IMR-90 (cell line): ENCODE measurements at regions not wholly inside any gene's neighbourhood (a gene's known extent, or its start where the extent isn't known, plus 50 kb on each side); places are given as distances from the start of the nearest gene placed in this dataset.

Source experiments
- ATAC-seq: fragments of 200-7000 bp; cut with Tn5 transposase; 2 replicates; pipeline ENCODE4 v1.9.1; 2020; ENCODE audit warnings: low read depth, mild to moderate bottlenecking, moderate library complexity
- BruUV-seq: library from RNA; stranded (reverse); fragments of 400-500 nt; replicated peaks from 2 replicates; lab custom pipeline; 2021; lab: Mats Ljungman, UMichigan
- CTCF ChIA-PET: fragments of 300-600 bp; formaldehyde crosslinking; extraction: SDS; loops from one replicate; lab custom pipeline; 2021; ENCODE audit warnings: antibody characterized with exemption; lab: Yijun Ruan, JAX
- POLR2A ChIA-PET: fragments of 300-600 bp; sonication (Branson Sonifier 250); formaldehyde crosslinking; loops from one replicate; lab custom pipeline; 2022; ENCODE audit warnings: antibody characterized with exemption; ENCODE audit not compliant: unreplicated experiment; lab: Charles Lee
- DNase-seq: peaks from one replicate; pipeline ENCODE4 v3.0.0; 2013
- H2AFZ ChIP-seq: replicated peaks from 2 replicates; pipeline ENCODE3; 2013; ENCODE audit warnings: low read length, mild to moderate bottlenecking; ENCODE audit not compliant: poor library complexity
- H2AK5ac ChIP-seq: 2 replicates; pipeline ENCODE4 v1.6.1; 2013; ENCODE audit warnings: low read depth, low read length, inconsistent platforms
- H2AK9ac ChIP-seq: replicated peaks from 2 replicates; pipeline ENCODE3; 2013; ENCODE audit warnings: mild to moderate bottlenecking, low read depth, low read length, moderate library complexity; ENCODE audit not compliant: poor library complexity
- H2BK120ac ChIP-seq: 2 replicates; pipeline ENCODE4 v1.6.1; 2013; ENCODE audit warnings: low read depth, low read length, inconsistent platforms
- H2BK15ac ChIP-seq: 3 replicates; pipeline ENCODE4 v1.6.1; 2013; ENCODE audit warnings: low read depth, low read length, inconsistent platforms
- H2BK20ac ChIP-seq: 2 replicates; pipeline ENCODE4 v1.6.1; 2013; ENCODE audit warnings: low read depth, mild to moderate bottlenecking, inconsistent platforms, low read length, moderate library complexity
- H2BK5ac ChIP-seq: 2 replicates; pipeline ENCODE4 v1.6.1; 2013; ENCODE audit warnings: mild to moderate bottlenecking, low read depth, low read length, inconsistent platforms; ENCODE audit not compliant: poor library complexity, severe bottlenecking
- H3K14ac ChIP-seq: replicated peaks from 2 replicates; pipeline ENCODE4 v1.6.1; 2013; ENCODE audit warnings: low read depth, low read length, inconsistent platforms
- H3K18ac ChIP-seq: 2 replicates; pipeline ENCODE4 v1.6.1; 2013; ENCODE audit warnings: low read depth, low read length, control low read depth
- H3K23ac ChIP-seq: 2 replicates; pipeline ENCODE4 v1.6.1; 2013; ENCODE audit warnings: low read depth, low read length, inconsistent platforms
- H3K27ac ChIP-seq: 2 replicates; pipeline ENCODE4 v1.5.1; 2013; ENCODE audit warnings: mild to moderate bottlenecking, control low read depth, low read length; ENCODE audit not compliant: insufficient read depth
- H3K27me3 ChIP-seq: 2 replicates; pipeline ENCODE4 v1.6.1; 2013; ENCODE audit warnings: low read length; ENCODE audit not compliant: control insufficient read depth, insufficient read depth
- H3K36me3 ChIP-seq: 2 replicates; pipeline ENCODE4 v1.6.1; 2013; ENCODE audit warnings: low read length, mixed read lengths; ENCODE audit not compliant: control insufficient read depth, insufficient read depth
- H3K4ac ChIP-seq: 2 replicates; pipeline ENCODE4 v1.6.1; 2013; ENCODE audit warnings: low read depth, low read length, inconsistent platforms
- H3K4me1 ChIP-seq: 2 replicates; pipeline ENCODE4 v1.6.1; 2013; ENCODE audit warnings: low read length, mixed read lengths; ENCODE audit not compliant: control insufficient read depth, insufficient read depth
- H3K4me2 ChIP-seq: 2 replicates; pipeline ENCODE4 v1.6.1; 2013; ENCODE audit warnings: low read depth, mild to moderate bottlenecking, control low read depth, low read length, moderate library complexity
- H3K4me3 ChIP-seq: 2 replicates; pipeline ENCODE4 v1.5.1; 2013; ENCODE audit warnings: low read depth, mild to moderate bottlenecking, control low read depth, low read length, moderate library complexity; ENCODE audit not compliant: insufficient read depth
- H3K56ac ChIP-seq: 2 replicates; pipeline ENCODE4 v1.6.1; 2013; ENCODE audit warnings: low read length, inconsistent platforms; ENCODE audit not compliant: insufficient read depth; ENCODE audit errors: extremely low read depth
- H3K79me1 ChIP-seq, 2 experiments: 2 replicates each; pipeline ENCODE4 v1.6.1; 2013; ENCODE audit warnings: low read length in 2 of 2, inconsistent platforms in 1 of 2, low read depth in 1 of 2
- H3K9ac ChIP-seq: 2 replicates; pipeline ENCODE4 v1.6.1; 2013; ENCODE audit warnings: low read depth, low read length, control low read depth
- H3K9me1 ChIP-seq: 2 replicates; pipeline ENCODE4 v1.6.1; 2013; ENCODE audit warnings: low read length, inconsistent platforms; ENCODE audit not compliant: insufficient read depth
- H3K9me3 ChIP-seq: 2 replicates; pipeline ENCODE4 v1.6.1; 2013; ENCODE audit warnings: low read length; ENCODE audit not compliant: control insufficient read depth, insufficient read depth
- H4K20me1 ChIP-seq: 2 replicates; pipeline ENCODE4 v1.6.1; 2013; ENCODE audit warnings: low read length, inconsistent platforms; ENCODE audit not compliant: insufficient read depth
- H4K5ac ChIP-seq: 2 replicates; pipeline ENCODE4 v1.6.1; 2013; ENCODE audit warnings: mild to moderate bottlenecking, low read depth, low read length, control low read depth
- H4K8ac ChIP-seq, 2 experiments: 2 replicates each; pipeline ENCODE4 v1.6.1; 2013; ENCODE audit warnings: low read depth in 2 of 2, low read length in 2 of 2, control low read depth in 1 of 2, inconsistent platforms in 1 of 2
- H4K91ac ChIP-seq: 2 replicates; pipeline ENCODE4 v1.6.1; 2013; ENCODE audit warnings: low read depth, low read length, inconsistent platforms; ENCODE audit not compliant: insufficient read depth
- BHLHE40 ChIP-seq: fragments of 150-350 bp; IDR thresholded peaks from 2 replicates; pipeline ENCODE4 v1.6.1; 2016; ENCODE audit warnings: mild to moderate bottlenecking, low read depth, low read length
- MAFK ChIP-seq: IDR thresholded peaks from 2 replicates; pipeline ENCODE4 v1.6.1; 2012; ENCODE audit warnings: low read depth, low read length, improper control_type of control experiment
- WGBS, 2 experiments: methylation state at CpG; one replicate each; pipeline versions ENCODE4 v1.1.5 to v1.1.7; 2013; ENCODE audit warnings: missing lambda C conversion rate in 2 of 2; ENCODE audit not compliant: insufficient read length in 1 of 2; ENCODE audit errors: extremely low coverage in 2 of 2; 5-methylcytosine and 5-hydroxymethylcytosine counted together
- dilution Hi-C: fragments of 300-500 bp; cut with HindIII; formaldehyde crosslinking; loops from one replicate; pipeline ENCODE4 v1.14.3; 2018; ENCODE audit warnings: low sequenced_read_pairs; ENCODE audit not compliant: unreplicated experiment
- in situ Hi-C: fragments of 300-500 bp; cut with MboI; formaldehyde crosslinking; loops from 3 replicates; pipeline ENCODE4 v1.14.3; 2019; ENCODE audit warnings: low sequenced_read_pairs, inconsistent platforms, mixed read lengths
- intact Hi-C: fragments of 100-400 bp; cut with micrococcal nuclease; formaldehyde crosslinking; loops from 2 replicates; pipeline ENCODE4 v1.10.0; 2022

GRCh38 chr10:112898540-112899390 is 51.3 kb upstream of the TCF7L2 start:
- intact Hi-C loops (no loop called here), in situ Hi-C loops (no loop called here), dilution Hi-C loops (no loop called here)
- DNase-seq (peak; percentile 80), ATAC-seq (peak; percentile 84)
- Histone ChIP-seq H3K4me3 (no peak overlapping the region), H4K91ac (no peak overlapping the region), H2AFZ (peak overlapping the region; percentile 90), H3K56ac (no peak overlapping the region), H4K8ac (peak overlapping the region in 1 of 2 experiments; percentile 30; a peak in 2 of 4 replicates), H3K9ac (no peak overlapping the region), H4K20me1 (no peaks in the 10 kb centered on the region), H3K27ac (no peak overlapping the region), H2BK20ac (0 out of 2 replicates have a peak overlapping the region, but pooled peaks have one; percentile 31), H3K4me2 (peak overlapping the region; percentile 2; the same call in 1 of the 2 replicates), H3K4me1 (peaks cover 2% of the 10 kb centered on the region; the same call in 1 of the 2 replicates), H3K36me3 (no peaks in the 10 kb centered on the region), H2BK120ac (no peak overlapping the region; the same call in 1 of the 2 replicates), H3K9me3 (no peaks in the 10 kb centered on the region; the same call in 1 of the 2 replicates), H2BK5ac (no peak overlapping the region), H3K9me1 (peaks cover 3% of the 10 kb centered on the region; the same call in 1 of the 2 replicates), H3K18ac (no peak overlapping the region), H3K27me3 (peaks cover 5% of the 10 kb centered on the region; the same call in 1 of the 2 replicates), H2AK9ac (no peak overlapping the region), H3K4ac (0 out of 2 replicates have a peak overlapping the region, but pooled peaks have one; percentile 34), H3K23ac (0 out of 2 replicates have a peak overlapping the region, but pooled peaks have one; percentile 14), H3K14ac (no peak overlapping the region), H2BK15ac (no peak overlapping the region), H2AK5ac (no peak overlapping the region), H3K79me1 (no peaks in the 10 kb centered on the region), H4K5ac (no peak overlapping the region)
- ChIA-PET POLR2A (no interaction called here), CTCF (interaction anchor here (0.6 kb wide), 2 partner anchors 16 to 485 kb away, joined by 3 read pairs; no protein-coding TSS in a partner anchor)
- no TSS peak for BruUV-seq
- WGBS, 2 experiments = 11% methylated on average over 5 of the region's 24 CpGs; no CpG with 5 or more reads in 1 of the 2 experiments
- TF ChIP-seq BHLHE40 = no peak
- TF ChIP-seq MAFK = peak; percentile 83
